ENCODE measurements at regions not wholly inside any gene's neighbourhood (a gene's known extent, or its start where the extent isn't known, plus 50 kb on each side); places are given as distances from the start of the nearest gene placed in this dataset.

DNA sequence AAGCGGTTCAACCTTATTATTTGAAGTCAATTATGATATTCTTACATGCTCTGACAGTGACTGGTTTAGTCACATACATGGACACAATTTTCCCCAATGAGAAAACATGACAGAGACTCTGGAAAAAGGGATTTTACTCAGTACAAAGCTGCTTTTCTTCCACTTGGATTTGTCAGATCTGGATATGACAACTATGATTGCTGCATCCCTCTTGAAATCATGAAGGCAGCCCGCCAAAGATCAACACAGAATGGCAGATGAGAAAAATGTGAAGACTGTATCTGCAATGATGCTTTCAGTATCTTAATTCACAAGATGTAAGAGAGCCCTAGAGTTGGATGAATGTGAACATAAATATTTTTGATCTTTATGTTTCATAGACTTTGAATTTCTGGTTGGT, 439.6 kb downstream of the CDH8 start:
- DNase-seq: no peak

DNA sequence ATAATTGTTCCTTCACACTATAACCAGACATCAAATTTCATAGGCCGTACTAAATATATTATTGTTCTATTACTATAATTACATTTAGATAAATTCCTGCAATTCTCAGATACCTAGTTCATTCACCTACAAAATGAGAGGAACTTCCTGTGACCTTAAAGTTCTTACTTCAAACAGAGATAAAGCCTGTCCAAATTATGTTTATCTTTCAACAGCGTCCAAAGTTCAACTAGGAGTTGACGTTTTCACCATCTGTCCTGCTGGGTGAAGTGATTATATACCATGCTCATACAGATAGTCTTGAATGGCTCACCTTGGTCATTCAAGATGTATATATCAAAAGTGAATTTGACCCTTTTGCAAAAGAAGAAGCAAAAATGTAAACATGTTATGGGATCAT, 440.6 kb downstream of the CDH8 start:
- no peak for DNase-seq

DNA sequence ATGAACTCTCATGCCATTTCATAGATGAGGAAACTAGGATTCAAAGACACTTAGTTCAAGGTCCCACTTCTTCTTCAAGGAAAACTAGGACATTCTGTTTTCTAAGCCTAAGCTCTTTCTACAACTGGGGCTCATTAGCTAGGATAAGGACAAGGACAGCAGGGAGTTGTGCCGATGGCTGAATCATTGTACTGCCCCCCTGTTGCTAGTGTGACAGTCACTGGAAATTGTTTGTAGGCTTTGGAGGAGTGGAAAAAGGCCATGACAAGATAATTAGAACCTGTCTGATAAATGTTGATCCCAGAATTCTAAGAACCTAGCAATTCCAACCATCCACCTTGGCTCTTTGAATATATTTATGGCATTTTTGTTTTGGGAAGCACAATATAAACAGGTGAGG, 445.7 kb downstream of the CDH8 start:
- DNase-seq: no peak

DNA sequence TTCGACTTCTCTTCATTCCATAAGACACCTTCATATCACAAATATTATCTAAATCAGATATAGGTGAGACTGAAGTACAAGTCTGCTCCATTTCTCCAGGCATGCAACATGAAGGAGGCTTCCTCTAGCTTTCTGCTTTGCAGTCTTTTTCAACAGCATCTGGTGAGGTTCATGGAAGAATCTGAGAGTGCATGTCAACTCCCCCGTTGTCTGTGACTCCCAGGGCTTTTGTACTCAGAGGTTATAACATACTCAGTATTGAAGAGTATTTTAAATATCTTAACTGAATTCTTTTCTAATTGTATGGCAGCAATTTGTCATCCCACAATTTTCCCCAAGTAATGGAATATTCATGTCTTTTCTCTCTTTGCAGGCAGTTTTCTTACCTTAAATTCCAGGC, 448.7 kb downstream of the CDH8 start:
- no peak for DNase-seq

DNA sequence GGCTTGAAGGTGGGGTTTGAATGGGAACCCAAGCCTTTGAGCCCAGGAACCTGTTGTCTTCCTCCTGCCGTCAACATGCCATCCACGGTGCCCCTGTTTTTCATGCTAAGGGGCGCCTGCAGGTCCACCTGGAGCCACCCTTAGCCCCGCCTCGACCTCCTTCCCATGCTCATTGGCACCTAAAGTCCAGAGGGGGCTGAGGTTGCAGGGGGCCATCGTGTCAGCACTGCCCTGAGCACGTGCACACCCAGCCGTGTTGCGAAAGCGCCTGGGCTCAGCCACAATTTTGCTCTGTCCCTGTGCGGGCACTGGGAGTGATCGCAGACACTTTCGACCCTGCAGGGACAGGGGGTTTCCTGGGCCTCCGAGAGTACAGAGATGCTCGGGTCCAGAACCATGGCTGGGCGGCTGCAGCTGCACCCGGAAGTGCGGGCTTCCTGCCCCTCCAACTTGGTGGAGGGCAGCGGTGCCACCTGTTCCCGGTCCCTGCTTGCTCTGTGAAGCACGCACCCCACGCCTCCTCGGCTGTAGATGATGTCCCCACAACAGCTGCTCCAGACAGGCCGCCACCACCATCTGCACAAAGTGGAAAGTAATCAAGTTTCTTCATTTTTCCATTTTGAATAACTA, 454.7 kb downstream of the CDH8 start:
- DNase-seq: no peak

DNA sequence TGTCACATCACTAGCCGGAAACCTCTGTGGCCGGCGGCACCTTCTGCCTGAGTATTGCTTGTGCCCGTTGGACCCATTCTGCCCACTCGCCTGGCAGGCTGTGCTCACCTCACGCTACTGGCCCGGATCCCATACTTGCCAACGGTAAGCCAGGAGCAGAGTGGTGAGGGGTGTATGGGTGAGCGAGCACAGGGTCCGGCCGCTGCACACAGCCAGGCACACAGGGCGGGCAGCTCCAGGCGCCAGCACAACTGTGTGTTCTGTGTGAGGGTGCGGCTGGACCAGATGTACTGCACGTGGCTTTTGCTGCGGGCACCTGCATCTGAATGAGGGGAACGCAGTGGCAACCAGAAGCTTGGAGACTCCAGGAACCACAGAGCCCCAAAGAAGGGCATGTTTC, 455.7 kb downstream of the CDH8 start:
- no peak for DNase-seq

DNA sequence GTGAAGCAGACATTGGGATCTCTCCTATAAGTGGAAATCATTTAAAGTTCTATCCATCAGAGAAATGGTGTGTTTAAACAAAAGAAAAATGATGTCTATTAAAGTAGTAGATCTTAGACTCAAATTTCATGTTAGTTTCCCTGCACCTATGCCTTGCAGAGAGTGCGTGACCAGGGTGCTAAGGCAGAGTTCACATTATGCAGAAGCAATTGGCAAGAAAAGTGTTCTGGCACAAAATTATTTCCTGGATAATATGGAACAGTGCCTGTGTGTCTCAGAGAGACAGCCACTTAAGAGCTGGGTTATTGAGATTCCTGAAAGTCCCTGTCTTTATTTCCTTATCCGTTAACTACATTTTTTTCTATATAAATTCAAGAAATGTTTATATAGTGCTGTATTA, 457.0 kb downstream of the CDH8 start:
- DNase-seq: no peak

DNA sequence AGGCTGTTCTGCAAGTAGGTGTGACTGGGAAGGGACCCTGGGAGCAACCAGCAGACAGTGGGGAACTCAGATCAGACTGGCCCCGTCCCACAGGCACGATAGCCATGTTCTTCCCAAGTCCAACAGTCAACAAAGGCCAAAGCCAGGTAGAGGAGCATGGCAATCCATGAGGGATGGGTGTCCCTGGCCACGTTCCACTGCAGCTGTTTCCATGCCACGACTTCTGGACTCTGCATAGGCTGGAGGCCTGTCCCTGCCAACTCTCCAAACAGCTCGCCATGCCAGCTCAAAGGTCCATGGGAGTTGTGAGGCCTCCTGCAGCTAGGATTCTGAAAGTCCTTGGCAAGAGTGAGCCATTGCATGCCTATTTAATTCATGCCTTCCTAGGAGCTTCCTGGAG, 459.8 kb downstream of the CDH8 start:
- no peak for DNase-seq

DNA sequence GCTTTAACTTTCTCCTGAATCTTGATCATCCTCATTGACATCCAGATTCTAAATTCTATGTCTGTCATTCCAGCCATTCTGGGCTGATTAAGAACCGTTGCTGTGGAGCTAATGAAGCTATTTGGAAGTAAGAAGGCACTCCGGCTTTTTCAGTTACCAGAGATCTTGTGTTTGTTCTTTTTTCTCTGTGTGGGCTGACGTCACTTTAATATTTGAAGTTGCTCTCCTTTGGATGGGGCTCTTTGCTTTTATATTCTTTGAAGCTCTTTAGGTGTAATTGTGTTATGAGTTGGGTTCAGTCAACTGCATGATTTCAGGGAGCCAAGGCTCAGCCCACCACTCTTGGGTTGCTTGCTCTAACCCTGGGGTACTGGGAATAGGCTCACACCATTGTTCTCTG, 460.6 kb downstream of the CDH8 start:
- no peak for DNase-seq

DNA sequence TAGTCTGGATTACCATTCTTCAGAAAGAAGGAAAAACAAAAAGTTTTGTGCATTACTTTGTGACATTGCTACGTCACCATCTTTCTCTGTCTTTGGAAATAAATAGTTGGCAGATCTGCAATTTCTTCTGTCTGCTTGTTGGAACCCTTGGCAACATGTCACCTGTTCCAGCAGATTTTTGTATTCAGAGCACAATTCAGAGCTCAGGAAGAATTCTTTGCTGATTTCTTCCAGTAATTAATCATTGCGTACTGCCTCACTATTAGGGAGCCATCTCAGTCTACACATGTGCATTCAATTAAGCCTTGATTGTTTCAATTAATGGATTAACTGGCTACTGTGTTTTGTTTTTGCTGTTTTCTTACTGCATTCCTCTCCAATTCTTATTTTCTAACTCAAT, 467.2 kb downstream of the CDH8 start:
- no peak for DNase-seq

DNA sequence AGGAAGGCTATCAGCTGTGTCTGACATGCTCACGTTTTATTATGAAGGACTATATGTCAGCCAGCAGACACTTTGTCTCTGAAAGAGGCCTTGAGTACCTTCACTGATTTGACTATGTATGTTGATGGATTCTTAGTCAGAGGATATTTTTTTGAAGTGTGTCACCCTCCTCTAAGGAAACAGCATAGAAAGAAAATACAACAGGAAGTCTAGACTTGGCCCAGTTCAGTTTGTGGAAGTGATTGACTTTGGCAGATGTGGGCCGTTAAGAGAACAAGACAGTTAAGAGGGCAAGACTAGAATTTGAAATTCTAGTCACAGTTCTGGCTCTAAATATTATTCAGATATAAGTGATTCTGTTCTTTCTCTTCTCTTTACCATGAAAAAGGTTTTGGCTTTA, 471.5 kb downstream of the CDH8 start:
- no peak for DNase-seq

DNA sequence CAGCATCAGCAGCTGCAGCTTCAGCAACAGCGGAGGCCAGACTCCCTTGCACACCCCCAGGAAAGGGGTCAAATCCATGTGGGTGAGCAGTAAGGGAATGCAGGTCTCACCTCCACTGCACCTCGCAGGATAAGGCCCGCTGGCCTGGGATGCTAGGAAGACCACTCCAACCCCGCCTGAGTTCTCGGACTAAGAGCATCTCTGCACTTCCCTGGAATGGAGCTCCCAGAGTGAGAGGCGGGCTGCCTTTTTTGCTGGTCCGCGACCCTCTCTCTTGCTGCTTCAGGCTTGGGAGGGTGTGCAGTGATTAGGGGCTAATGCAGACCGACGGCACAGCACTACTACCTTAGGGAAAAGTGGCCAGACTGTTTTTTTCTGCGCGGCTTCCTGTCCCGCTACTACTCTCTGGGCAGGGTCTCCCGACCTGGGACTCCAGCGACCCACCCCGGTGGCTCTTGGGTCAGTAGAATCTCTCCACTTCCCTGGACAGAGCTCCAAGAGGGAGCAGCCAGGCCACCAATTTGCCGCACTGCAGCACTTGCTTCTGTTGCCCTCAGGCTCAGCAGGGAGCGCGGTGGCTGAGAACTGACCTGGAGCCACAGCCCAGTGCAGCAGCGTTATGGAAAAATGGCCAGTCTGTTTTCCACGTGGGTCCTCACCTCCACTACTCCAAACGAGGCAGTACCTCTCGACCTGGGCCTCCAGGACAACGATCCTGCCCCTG, 480.4 kb downstream of the CDH8 start:
- DNase-seq: no peak

DNA sequence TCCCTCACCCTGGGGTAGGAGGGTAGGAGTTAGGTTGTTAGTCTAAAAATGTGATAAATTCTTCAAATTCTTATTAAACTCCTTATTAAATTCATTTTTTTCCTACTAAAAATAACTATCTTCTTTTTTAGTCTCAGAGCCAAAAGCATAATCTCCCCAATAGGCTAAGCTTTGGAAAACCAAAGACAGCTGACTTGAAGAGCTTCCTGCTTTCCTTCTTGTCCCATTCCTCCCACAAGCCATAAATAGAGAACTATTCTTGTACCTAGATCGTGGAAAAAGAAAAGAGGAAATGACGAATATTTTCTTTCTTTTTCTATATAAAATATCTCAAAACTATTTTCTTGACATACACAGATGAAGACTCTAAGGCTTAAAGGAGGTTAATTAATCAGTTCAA, 486.9 kb downstream of the CDH8 start:
- DNase-seq: no peak

DNA sequence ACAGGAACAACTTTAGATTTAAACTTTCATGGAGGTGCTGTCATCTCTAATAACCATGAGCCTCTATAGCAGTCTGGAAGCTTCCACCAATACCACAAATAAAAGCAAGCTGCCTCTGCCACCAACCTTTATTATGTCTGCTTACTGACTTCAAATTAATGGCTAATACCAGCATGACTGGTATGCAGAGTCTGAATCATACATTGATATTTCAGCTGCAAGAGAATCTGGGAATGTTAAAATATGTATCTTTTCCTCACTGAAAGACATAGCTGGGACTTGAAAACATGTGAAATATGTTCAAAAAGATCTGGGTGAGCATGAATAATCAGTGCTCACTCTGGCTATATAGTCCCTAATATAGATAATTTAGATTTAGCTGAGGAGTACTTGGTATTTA, 488.6 kb downstream of the CDH8 start:
- DNase-seq: no peak

DNA sequence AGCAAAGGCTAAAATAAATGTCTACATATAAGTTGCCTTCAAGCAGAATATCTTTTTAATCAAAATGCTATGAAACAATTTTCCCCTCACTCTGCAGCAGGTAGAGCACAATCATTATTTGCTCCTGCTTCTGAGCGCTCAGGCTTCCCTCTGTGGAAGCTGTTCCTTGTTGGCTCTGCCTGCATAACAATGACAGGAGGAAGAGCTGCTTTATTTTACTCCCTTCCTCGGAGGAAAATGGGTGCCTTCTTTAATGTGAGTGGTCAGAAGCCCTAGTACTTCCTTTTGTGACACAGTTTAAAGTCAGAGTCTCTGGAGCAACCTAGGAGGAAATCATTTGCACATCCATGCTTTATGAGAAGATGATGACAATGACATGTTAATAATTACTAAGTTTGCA, 492.1 kb downstream of the CDH8 start:
- no peak for DNase-seq

DNA sequence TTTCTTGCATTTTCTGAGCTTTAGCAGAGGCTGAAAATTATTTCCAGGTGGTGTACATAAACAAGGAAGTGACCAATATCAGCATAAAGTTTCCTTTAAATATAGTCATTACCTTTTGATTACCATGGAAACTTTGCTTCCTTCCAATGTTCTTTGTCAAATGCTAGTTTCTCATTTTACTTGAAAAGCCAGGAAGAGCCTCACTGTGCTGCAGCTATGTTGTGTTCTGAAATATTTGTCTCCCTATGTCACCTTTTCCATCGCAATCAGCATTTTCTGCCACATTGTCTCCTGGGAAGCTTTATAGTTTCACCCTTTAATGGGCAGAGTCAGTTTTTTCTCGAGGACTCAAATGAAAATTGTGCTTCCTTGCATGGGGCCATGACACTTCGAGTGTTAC, 496.0 kb downstream of the CDH8 start:
- DNase-seq: no peak

DNA sequence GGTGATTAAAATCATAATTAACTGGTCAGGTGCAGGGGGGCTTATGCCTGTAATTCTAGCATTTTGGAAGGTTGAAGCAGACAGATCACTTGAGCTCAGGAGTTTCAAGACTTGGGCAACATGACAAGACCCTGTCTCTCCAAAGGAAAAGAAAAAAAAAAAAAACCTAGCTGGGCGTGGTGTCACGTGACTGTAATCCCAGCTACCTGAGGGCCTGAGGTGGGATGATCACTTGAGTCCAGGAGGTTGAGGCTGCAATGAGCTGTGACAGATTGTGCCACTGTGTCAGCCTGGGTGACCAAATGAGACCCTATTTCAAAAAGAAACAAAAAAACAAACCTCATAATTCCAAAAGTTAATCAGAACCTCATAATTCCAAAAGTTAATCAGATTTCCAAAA, 505.5 kb downstream of the CDH8 start:
- no peak for DNase-seq

DNA sequence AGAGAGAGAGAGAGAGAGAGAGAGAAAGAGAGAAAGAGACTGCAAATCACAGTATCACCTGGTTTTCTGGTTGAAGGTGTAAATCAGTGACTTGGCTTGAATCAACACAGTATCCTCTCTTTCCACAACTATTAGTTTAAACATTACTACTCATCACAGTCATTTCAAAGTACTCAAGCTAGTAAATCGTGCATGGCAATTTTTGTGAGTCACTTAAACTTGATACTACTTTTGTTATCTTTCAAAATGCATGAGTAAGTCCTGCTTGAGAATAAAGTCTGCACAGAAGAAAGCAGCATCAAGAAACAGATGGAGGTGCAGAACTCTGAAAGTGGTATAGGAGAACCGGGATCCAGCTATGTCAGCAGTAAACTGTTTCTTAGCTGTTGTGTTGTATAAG, 535.4 kb downstream of the CDH8 start:
- DNase-seq: no peak

DNA sequence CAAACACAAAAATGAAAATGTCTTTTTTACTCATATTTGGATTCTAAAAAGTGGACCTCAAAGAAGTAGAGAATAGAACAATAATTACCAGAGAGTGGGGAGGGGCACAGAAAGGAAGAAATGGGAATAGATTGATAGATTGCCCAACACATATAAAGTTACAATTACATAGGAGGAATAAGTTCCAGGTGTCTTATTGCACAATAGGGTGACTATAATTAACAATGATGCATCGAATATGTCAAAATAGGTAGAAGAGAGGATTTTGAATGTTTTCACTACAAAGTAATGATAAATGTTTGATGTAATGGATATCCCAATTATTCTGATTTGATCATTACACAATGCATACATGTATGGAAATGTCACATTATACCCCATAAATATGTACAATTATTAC, 556.0 kb downstream of the CDH8 start:
- no peak for DNase-seq

DNA sequence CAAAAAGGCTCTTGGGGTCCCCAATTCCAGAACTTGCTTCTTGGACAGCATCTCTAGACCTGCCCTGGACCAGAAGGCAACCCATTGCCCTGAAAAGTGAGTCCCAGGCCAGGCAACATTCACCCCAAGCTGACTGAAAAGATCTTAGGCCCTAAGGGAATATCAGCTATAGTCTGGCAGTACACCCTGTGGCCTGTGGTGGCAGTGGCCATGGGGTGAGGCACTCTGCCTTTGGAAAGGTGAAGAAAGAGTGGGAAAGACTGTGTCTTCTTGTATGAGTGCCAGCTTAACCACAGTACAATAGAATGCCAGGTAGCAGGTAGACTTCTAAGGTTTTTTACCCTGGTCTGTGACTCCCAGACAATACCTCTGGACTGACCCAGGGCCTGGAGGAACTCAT, 564.5 kb downstream of the CDH8 start:
- no peak for DNase-seq

DNA sequence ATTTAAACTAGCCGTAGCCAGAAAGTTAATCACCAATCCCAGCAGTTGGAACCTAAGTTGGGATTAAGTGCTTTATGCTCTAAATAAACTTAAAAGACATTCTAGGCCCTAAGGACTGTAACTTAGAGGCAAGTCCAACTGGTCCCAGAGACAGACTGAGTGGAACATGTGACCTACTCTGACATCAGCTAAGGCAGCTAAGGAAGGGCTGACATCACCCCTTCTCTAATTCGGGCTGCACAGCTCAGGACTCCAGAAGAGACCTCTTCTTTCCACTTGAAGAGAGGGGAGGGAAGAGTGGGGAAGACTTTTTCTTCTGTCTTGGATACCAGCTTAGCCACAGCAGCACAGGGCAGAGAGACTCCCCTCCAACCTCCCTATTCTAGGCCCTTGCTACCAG, 565.2 kb downstream of the CDH8 start:
- DNase-seq: no peak

DNA sequence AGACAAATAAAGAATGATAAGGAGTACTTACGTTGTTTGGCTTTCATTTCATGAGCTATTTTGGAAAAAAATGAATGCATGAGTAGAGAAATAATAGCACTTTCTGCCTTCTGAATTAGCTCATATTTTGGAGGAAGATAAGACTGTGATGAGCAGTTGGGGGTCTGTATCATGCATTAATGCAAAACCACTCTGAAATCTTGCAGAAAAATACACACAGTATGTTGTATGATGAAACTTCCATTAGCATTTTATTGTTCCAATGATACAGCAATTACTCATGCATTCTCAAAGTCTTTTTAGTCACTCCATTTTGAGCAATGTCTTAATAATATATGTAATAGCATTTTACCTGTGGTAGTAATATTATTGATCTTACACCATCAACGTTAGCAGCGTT, 571.0 kb downstream of the CDH8 start:
- no peak for DNase-seq

DNA sequence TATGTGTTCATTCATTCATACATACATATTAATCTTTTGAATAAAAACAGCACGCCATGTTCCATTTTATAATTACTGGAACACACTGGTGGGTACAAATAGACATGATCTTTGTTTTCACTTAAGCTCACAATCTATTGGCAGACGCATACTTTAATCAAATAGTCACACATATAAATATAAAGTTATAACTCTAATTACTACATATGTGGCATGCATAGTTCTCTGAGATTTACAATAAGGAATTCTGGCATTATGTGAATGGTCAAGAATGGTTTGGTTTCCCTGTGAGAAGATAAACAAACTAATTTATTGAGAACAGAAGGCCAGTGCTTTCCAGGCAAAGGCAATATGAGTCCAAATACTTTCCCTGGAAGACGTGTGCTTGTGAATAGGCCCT, 576.2 kb downstream of the CDH8 start:
- DNase-seq: no peak

DNA sequence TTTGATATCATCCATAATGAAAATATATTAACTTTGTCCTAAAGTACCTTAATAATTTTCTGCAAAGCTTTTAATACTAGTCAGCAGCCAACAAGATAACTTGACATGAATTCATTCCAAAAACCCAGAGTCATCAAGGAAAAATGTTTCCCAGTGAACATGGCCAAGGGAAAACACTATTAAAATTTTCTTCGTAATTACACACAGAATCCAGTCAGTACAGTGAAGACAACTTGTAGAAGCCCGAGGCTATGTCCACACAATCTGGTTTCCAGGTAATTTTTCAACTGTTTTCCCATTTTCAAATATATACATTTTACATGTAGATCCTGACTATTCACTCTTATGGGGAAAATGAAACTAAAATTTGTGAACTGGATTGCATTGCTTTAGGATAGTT, 600.9 kb downstream of the CDH8 start:
- DNase-seq: no peak

DNA sequence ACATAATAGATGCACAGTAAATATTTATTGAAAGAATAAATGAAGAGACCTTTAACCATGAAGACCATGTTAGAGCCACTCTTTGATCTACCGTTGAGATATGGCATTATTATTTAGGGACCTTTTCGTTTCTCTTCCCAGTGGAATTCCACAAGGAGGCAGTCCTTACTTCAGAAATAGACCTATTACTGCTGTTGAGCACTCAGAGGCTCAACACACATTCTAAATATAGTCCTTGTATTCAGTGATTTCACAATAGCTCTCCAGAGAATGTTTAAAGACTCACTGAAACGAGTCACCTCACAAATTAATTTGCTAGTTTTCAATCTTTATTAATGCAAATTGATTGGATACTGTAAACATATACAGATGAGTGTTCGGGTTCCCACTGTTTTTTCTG, 603.8 kb downstream of the CDH8 start:
- no peak for DNase-seq

All from CD4-positive, alpha-beta T cell treated with Interleukin-10 for 1 hour (primary cell).